Aorta (tissue), 5 donors: ENCODE measurements at regions not wholly inside any gene's neighbourhood (a gene's known extent, or its start where the extent isn't known, plus 50 kb on each side); places are given as distances from the start of the nearest gene placed in this dataset.

Experiments used
- ATAC-seq: fragments of 200-7000 bp; cut with Tn5 transposase; one replicate; pipeline ENCODE4 v1.9.1; 2022; ENCODE audit warnings: moderate library complexity; ENCODE audit not compliant: low FRiP score
- DNase-seq, 2 donors: peaks; one replicate each; pipeline ENCODE4 v3.0.0-alpha.2; 2020
- H3K27ac ChIP-seq, 2 donors: one replicate each; pipeline ENCODE4 v1.5.1; 2013; ENCODE audit warnings: low read length in 2 of 2, mild to moderate bottlenecking in 2 of 2, moderate library complexity in 2 of 2, control low read depth in 1 of 2, inconsistent platforms in 1 of 2, low read depth in 1 of 2
- H3K27me3 ChIP-seq, 2 donors: one replicate each; pipeline ENCODE4 v1.6.1; 2013; ENCODE audit warnings: control low read depth in 1 of 2, low read length in 1 of 2, mild to moderate bottlenecking in 1 of 2, moderate library complexity in 1 of 2; ENCODE audit not compliant: insufficient read depth in 2 of 2, control insufficient read depth in 1 of 2
- H3K36me3 ChIP-seq, 2 donors: one replicate each; pipeline ENCODE4 v1.6.1; 2013; ENCODE audit warnings: control low read depth in 1 of 2, low read length in 1 of 2, mild to moderate bottlenecking in 1 of 2; ENCODE audit not compliant: insufficient read depth in 2 of 2, control insufficient read depth in 1 of 2
- H3K4me1 ChIP-seq, 2 donors: one replicate each; pipeline ENCODE4 v1.6.1; 2013; ENCODE audit warnings: low read length in 2 of 2, control low read depth in 1 of 2, mild to moderate bottlenecking in 1 of 2, moderate library complexity in 1 of 2; ENCODE audit not compliant: insufficient read depth in 2 of 2, control insufficient read depth in 1 of 2
- H3K4me3 ChIP-seq, 2 donors: one replicate each; pipeline ENCODE4 v1.5.1; 2013; ENCODE audit warnings: low read length in 2 of 2, control low read depth in 1 of 2, mild to moderate bottlenecking in 1 of 2
- H3K9me3 ChIP-seq: one replicate; pipeline ENCODE4 v1.6.1; 2013; ENCODE audit warnings: mild to moderate bottlenecking, low read length; ENCODE audit not compliant: control insufficient read depth
- WGBS, 2 donors: extraction: QIAGEN DNeasy Blood & Tissue Kit; methylation state at CpG; one replicate each; pipeline ENCODE4 v1.1.7; 2013; 5-methylcytosine and 5-hydroxymethylcytosine counted together
- intact Hi-C, 2 donors: fragments of 100-400 bp; cut with DNase I; formaldehyde crosslinking; loops; one replicate each; pipeline versions ENCODE4 v1.14.2 to v1.15.0; 2022
- donor health status: healthy with polysubstance abuse.
- donor health status: Bipolar disorder and iron deficiency.
- donor health status: DM: no; HTN: no; CAD: no.
- donor health status: DM: no; HTN: no; CAD: no.
- donor health status: DM: yes; HTN: yes; CAD: no.

DNA sequence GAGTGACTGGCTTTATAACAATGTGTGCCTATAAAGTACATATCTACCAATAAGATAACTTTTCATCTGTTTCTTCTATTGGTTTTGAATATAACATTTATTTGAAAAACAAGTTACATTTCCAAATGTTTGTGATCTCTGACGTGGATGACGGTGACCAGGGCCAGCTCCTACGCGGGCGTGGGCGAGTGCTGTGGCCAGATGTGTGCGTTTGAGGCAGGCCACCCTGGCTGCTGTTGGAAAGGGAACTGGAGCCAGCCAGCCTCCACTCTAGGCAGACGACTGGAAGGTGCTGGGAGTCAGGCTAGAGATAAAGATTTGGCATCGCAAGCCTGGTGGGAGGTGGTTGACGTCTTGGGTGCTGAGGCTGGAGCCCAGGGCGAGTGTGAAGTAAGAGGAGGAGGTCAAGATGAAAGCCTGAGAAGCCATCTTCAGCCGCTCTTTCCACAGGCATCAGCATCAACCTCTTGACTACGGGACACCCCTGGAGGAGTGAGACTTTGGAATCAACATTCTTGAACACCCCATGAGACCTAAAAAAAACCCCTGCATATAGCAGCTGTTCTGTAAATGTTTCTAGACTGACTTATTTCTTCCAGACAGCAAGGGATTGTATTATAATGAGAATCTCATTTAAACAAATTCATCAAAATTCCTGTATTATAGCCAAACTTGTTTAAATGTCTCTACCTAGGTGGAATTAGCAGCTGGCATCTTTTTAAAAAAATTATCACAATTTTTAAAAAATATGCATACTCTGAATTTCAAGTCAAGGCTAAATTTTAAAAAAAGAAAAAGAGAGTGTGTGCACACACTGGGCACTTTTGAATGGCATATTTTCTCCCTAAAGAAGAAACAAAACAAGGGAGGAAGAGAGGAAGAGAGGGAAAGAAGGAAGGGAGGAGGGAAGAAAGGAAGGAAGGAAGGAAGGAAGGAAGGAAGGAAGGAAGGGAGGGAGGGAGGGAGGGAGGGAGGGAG, 112.5 kb upstream of the SLC44A3 start:
- intact Hi-C loops, result no loop called here
- WGBS, 2 donors, result 18 to 19% methylated on average over 13 of the region's 13 CpGs

DNA sequence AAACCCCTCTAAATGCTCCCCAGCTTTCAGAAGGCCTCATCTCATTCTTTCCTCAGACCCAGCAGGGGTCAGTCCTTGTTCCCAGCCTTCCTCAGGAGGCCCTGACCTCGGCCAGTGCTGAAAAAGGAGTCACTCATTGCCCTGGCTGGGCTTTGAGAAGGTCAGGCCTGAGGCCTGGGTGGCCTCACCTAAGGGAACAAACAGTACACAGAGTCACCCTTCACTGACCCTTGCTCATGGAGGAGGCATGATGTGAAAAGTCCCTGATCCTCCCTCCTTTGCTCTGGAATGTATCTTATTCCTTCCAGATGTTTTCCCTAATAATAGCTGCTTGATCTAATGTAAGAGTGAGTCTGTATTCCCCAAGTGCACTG, 117.7 kb upstream of the SLC44A3 start:
- Histone ChIP-seq H3K4me1 (no peaks in the 10 kb centered on the region), H3K36me3 (no peaks in the 10 kb centered on the region), H3K4me3 (no peak overlapping the region), H3K27ac (no peak overlapping the region), H3K27me3 (no peaks in the 10 kb centered on the region), H3K9me3 (no peaks in the 10 kb centered on the region)
- peak; percentile 52 for ATAC-seq
- WGBS, 2 donors, result 83 to 93% methylated on average over 1 of the region's 1 CpG
- intact Hi-C loops, result no loop called here
- no peak for DNase-seq

More for the DNA sequence above, 112.5 kb upstream of the SLC44A3 start:
- Histone ChIP-seq H3K36me3 (no peaks in the 10 kb centered on the region), H3K4me3 (no peak overlapping the region), H3K27ac (no peak overlapping the region), H3K9me3 (no peaks in the 10 kb centered on the region), H3K27me3 (no peaks in the 10 kb centered on the region), H3K4me1 (no peaks in the 10 kb centered on the region)
- DNase-seq, result peak in 1 of 2 donors; percentile 85
- no peak for ATAC-seq

DNA sequence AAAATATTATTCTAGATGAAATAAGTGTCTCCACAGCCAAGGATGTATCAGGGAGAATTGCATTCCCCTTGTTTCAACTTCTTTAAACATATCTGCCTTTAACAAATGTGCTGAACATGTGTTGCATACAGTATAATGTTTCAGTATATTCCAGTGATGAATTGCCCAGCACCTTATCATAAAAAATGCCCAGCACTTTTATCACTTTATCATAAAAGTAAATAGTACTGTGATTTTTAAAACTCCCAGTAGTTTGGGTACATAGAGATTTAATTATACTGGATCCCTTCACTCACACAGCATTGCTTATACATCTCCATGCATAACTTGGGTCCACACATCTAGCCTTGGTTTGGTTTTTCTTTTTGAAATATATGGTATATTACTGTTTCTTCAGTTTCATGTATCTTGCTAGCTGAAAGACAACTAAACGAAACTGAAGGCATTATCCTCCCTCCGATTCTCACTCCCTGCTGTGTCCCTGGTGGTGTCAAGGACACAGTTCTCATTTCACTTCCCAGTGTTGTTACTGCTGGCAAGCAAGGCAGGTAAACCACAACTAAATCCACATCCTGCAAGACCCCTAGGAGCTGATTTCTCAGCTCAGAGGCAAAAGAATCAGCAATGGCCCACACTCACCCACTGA, 118.2 kb upstream of the SLC44A3 start:
- no peaks in the 10 kb centered on the region for H3K4me1 ChIP-seq
- no peaks in the 10 kb centered on the region for H3K9me3 ChIP-seq
- H3K4me3 ChIP-seq, result no peak overlapping the region
- intact Hi-C loops, result no loop called here
- no peak overlapping the region for H3K27ac ChIP-seq
- no peaks in the 10 kb centered on the region for H3K36me3 ChIP-seq
- 94 to 98% methylated on average over 2 of the region's 2 CpGs for WGBS, 2 donors
- no peaks in the 10 kb centered on the region for H3K27me3 ChIP-seq
- no peak for ATAC-seq
- DNase-seq, result no peak

DNA sequence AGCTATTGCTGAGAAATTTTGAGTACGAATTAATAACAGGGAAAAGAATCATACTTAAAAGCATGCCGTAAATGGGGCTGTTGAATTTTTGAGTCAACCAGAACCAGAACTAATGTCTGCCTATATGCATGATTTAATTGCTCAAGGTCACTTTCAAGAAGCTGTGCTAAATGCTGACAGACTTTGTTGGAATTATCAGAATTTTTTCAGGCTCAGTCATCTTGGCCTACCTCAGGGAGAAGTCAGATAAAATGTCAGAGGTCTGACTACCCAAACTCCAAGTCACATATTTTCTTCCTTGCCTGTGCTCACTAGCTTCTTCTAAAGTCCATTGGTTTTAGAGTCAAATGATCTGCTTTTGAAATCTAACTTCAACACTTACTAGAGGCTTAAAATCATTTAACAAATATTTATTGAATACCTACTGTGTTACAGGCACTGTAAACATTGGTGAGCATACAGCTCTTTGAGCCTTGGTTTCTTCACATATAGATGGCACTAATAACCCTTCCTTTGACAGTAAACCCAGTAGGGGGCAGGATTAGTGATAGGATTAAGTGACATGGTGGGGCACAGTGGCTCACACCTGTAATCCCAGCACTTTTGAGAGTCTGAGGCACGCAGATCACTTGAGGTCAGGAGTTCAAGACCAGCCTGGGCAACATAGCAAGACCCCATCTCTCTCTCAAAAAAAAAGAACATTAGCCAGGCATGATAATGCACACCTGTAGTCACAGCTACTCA, 121.2 kb upstream of the SLC44A3 start:
- intact Hi-C loops, result no loop called here
- no peak for DNase-seq
- no peak for ATAC-seq
- H3K27me3 ChIP-seq, result no peaks in the 10 kb centered on the region
- H3K9me3 ChIP-seq, result no peaks in the 10 kb centered on the region
- no peaks in the 10 kb centered on the region for H3K36me3 ChIP-seq
- H3K27ac ChIP-seq, result no peak overlapping the region
- 60% methylated on average over 3 of the region's 3 CpGs for WGBS, 2 donors
- no peak overlapping the region for H3K4me3 ChIP-seq
- no peaks in the 10 kb centered on the region for H3K4me1 ChIP-seq

DNA sequence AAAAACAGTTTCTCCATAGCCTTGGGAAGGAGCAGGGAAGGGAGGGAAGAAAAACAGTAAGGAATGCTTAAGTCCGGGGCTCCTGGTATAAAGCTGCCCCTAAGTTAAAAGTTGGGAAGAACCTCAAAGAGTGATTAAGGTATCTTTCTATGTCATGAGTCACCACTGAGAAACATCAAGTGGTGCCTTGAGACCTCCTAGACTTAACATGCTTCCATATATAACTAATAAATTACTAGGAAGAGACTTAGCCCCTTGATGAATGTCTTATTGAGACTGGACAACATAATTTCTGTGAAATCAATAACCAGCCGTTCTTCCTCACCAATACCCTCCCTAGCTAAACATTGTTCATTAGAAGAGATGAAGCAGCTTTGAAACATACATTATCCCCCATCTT, 121.8 kb upstream of the SLC44A3 start:
- DNase-seq, result no peak
- ATAC-seq, result no peak
- H3K4me3 ChIP-seq, result no peak overlapping the region

DNA sequence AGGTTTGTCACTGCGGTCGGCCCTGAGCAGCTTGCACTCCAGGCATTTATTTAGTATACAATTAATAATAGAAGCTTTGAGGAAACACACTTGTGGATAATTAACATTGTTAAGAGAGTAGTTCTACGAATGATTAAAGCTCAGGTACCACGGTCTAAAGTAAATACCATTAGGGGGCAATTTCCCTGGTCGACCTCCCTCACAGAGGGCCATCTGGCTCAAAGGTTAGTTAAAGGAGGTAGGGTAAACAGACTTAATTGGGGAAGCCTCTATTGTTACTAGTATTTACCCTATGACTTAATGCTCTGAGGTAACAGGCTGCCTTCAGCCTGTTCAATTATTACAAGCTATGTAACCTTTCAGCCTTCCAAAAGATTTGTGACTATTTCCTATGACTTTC, 122.3 kb upstream of the SLC44A3 start:
- Histone ChIP-seq H3K4me3 (no peak overlapping the region), H3K36me3 (no peaks in the 10 kb centered on the region), H3K9me3 (no peaks in the 10 kb centered on the region), H3K27ac (no peak overlapping the region), H3K27me3 (no peaks in the 10 kb centered on the region), H3K4me1 (no peaks in the 10 kb centered on the region)
- 85 to 93% methylated on average over 5 of the region's 5 CpGs for WGBS, 2 donors
- DNase-seq (no peak), ATAC-seq (no peak)
- intact Hi-C loops, result no loop called here

More for the DNA sequence above, 121.8 kb upstream of the SLC44A3 start:
- no peak overlapping the region for H3K27ac ChIP-seq
- no peaks in the 10 kb centered on the region for H3K36me3 ChIP-seq
- intact Hi-C loops, result no loop called here
- H3K9me3 ChIP-seq, result no peaks in the 10 kb centered on the region
- 89 to 91% methylated on average over 2 of the region's 2 CpGs for WGBS, 2 donors
- H3K27me3 ChIP-seq, result no peaks in the 10 kb centered on the region
- H3K4me1 ChIP-seq, result no peaks in the 10 kb centered on the region

DNA sequence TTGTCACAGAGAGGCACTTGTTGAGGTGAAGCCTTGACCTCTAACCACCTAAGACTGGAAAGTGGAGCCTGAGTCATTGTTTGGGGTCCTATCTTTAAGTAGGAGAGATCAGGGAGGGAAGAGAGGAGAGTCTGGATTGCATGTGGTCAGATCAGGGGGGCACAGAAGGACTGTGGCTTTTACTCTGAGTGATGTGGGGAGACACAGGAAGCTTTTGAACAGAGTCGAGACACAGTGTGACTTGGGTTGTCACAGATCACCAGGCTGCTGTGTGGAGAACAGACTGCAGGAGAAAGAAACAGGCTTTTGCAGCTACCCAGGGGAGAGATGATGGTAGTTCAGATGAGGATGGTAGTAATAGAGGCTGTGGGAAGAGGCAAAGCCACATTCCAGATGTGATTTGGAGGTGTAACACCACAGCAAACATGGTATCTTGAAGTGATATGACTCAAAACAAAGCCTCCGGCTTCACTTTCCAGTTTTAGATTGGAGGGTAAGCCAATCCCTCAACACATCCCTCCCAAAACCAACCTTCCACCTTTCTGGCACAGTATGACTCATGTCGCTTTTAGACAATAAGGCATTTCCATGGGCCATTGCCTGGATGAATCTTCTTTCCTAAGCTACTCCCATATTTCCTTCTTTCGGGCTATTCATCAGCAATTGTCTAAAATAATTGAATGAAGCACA, 125.8 kb upstream of the SLC44A3 start:
- ATAC-seq, result no peak
- DNase-seq, result no peak
- 91 to 96% methylated on average over 4 of the region's 4 CpGs for WGBS, 2 donors

DNA sequence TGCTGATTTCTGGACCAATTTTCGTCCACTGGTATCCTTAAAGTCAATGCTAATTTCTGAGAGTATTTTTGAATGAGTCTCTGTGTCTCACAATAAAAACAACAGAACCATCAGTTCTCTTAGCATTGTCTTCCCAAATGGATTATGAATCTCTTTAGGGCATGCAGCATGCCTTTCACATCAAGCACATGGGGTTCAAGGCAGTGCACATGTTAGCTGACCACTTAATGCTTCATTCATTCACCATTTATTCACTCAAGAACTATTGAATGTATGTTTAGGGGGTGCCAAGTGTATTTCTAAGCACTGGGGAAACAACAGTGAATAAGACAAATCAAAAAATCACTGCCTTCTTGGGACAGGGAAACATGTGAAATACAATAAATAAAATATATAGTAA, 126.7 kb upstream of the SLC44A3 start:
- no peaks in the 10 kb centered on the region for H3K27me3 ChIP-seq
- no peaks in the 10 kb centered on the region for H3K9me3 ChIP-seq
- ATAC-seq (no peak), DNase-seq (no peak)
- WGBS, 2 donors, result 100% methylated on average over 1 of the region's 1 CpG
- intact Hi-C loops, result no loop called here
- no peaks in the 10 kb centered on the region for H3K4me1 ChIP-seq
- H3K36me3 ChIP-seq, result no peaks in the 10 kb centered on the region
- no peak overlapping the region for H3K4me3 ChIP-seq
- no peak overlapping the region for H3K27ac ChIP-seq

More for the DNA sequence above, 125.8 kb upstream of the SLC44A3 start:
- no peaks in the 10 kb centered on the region for H3K27me3 ChIP-seq
- no peaks in the 10 kb centered on the region for H3K36me3 ChIP-seq
- intact Hi-C loops, result no loop called here
- H3K27ac ChIP-seq, result no peak overlapping the region
- H3K9me3 ChIP-seq, result no peaks in the 10 kb centered on the region
- no peaks in the 10 kb centered on the region for H3K4me1 ChIP-seq
- H3K4me3 ChIP-seq, result no peak overlapping the region
